ENCODE measurements at regions not wholly inside any gene's neighbourhood (a gene's known extent, or its start where the extent isn't known, plus 50 kb on each side); places are given as distances from the start of the nearest gene placed in this dataset.

- no peak overlapping the region for H3K4me3 ChIP-seq (ENCODE audit: low read depth, low read length)
- H3K4me1 ChIP-seq (ENCODE audit: control insufficient read depth, insufficient read depth, low read length) = peaks cover 7% of the 10 kb centered on the region
- H3K36me3 ChIP-seq (ENCODE audit: control insufficient read depth, insufficient read depth, low read length) = no peaks in the 10 kb centered on the region
- peaks cover 6% of the 10 kb centered on the region for H3K9me3 ChIP-seq (ENCODE audit: control insufficient read depth, insufficient read depth, low read length)
- no peaks in the 10 kb centered on the region for H3K27me3 ChIP-seq (ENCODE audit: control insufficient read depth, insufficient read depth, low read length)
- H3K9ac ChIP-seq (ENCODE audit: low read depth, low read length) = no peak overlapping the region
Observed at GRCh38 chr7:12764458-12764891, 77.0 kb downstream of the ARL4A start.

GRCh38 chr7:12765431-12766100 is 78.1 kb downstream of the ARL4A start:
- H3K9me3 ChIP-seq (ENCODE audit: control insufficient read depth, insufficient read depth, low read length) = peaks cover 6% of the 10 kb centered on the region
- H3K4me3 ChIP-seq (ENCODE audit: low read depth, low read length) = no peak overlapping the region

DNA sequence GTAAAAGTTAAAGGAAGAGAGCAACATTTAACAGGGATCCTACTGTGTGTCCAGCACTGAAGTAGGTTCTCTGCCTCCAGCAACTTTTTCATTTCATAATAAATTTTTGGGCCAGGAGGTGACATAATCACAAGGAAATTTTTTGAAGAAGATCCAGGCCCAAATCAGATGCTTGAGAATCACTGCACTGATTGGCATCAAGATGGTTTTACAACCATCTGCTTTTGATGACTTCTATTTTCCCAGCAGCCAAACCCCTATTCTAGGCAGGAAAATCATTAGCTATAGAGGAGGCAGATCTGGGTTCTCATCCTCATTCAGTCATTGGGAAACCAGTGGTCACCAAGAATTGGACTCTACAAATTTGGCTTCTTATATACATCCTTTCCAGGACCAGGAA is 79.0 kb downstream of the ARL4A start:
- Histone ChIP-seq H3K9ac (ENCODE audit: low read depth, low read length) (no peak overlapping the region), H3K4me3 (ENCODE audit: low read depth, low read length) (no peak overlapping the region), H3K36me3 (ENCODE audit: control insufficient read depth, insufficient read depth, low read length) (no peaks in the 10 kb centered on the region), H3K9me3 (ENCODE audit: control insufficient read depth, insufficient read depth, low read length) (peaks cover 1% of the 10 kb centered on the region), H3K27me3 (ENCODE audit: control insufficient read depth, insufficient read depth, low read length) (no peaks in the 10 kb centered on the region), H3K4me1 (ENCODE audit: control insufficient read depth, insufficient read depth, low read length) (peaks cover 26% of the 10 kb centered on the region)

More at GRCh38 chr7:12765431-12766100, 78.1 kb downstream of the ARL4A start:
- Histone ChIP-seq H3K27me3 (ENCODE audit: control insufficient read depth, insufficient read depth, low read length) (no peaks in the 10 kb centered on the region), H3K4me1 (ENCODE audit: control insufficient read depth, insufficient read depth, low read length) (peaks cover 18% of the 10 kb centered on the region), H3K9ac (ENCODE audit: low read depth, low read length) (no peak overlapping the region), H3K36me3 (ENCODE audit: control insufficient read depth, insufficient read depth, low read length) (no peaks in the 10 kb centered on the region)

- Histone ChIP-seq H3K27me3 (ENCODE audit: control insufficient read depth, insufficient read depth, low read length) (no peaks in the 10 kb centered on the region), H3K4me1 (ENCODE audit: control insufficient read depth, insufficient read depth, low read length) (peaks cover 30% of the 10 kb centered on the region), H3K4me3 (ENCODE audit: low read depth, low read length) (no peak overlapping the region), H3K9me3 (ENCODE audit: control insufficient read depth, insufficient read depth, low read length) (no peaks in the 10 kb centered on the region), H3K9ac (ENCODE audit: low read depth, low read length) (no peak overlapping the region), H3K36me3 (ENCODE audit: control insufficient read depth, insufficient read depth, low read length) (no peaks in the 10 kb centered on the region)
Observed at GRCh38 chr7:12768948-12769347, 81.5 kb downstream of the ARL4A start.

GRCh38 chr7:12769444-12769843 is 82.0 kb downstream of the ARL4A start:
- H3K9me3 ChIP-seq (ENCODE audit: control insufficient read depth, insufficient read depth, low read length) = no peaks in the 10 kb centered on the region
- no peak overlapping the region for H3K4me3 ChIP-seq (ENCODE audit: low read depth, low read length)
- no peak overlapping the region for H3K9ac ChIP-seq (ENCODE audit: low read depth, low read length)
- peaks cover 30% of the 10 kb centered on the region for H3K4me1 ChIP-seq (ENCODE audit: control insufficient read depth, insufficient read depth, low read length)
- no peaks in the 10 kb centered on the region for H3K36me3 ChIP-seq (ENCODE audit: control insufficient read depth, insufficient read depth, low read length)
- H3K27me3 ChIP-seq (ENCODE audit: control insufficient read depth, insufficient read depth, low read length) = no peaks in the 10 kb centered on the region

DNA sequence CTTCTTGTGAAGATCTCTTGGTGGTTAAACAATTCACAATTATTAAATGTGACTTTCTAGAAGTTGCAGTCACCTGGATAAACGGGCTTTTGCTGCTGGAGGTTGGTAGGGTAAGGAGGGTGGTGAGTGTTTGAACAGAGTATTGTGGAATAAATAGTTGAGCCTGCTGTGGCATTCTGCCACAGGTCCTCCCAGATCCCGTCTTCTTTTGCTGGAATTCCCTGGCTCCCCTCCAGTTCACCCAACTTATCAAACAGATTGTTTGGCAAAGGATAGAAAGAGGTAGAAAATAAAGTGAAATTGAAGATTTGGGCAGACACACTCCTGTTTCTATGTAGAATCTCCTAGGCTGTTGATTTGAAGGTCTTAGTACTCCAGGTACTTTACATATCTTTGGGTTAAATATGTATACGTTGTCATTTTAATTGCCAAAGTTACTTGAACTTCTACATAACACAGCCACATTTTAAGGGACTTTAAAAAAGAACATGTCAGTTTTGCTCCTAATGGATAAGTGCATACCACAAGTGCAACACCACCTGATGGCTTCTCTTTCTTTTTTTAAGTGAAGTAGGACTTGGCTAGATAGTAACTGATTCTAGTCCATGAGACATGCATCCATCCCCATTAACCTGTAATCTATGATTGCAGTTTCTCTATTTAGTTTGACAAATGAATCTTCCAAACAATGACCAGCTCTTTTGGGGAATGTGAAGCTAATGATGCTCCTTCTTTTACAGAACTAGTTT is 83.0 kb downstream of the ARL4A start:
- Histone ChIP-seq H3K36me3 (ENCODE audit: control insufficient read depth, insufficient read depth, low read length) (no peaks in the 10 kb centered on the region), H3K9ac (ENCODE audit: low read depth, low read length) (no peak overlapping the region), H3K4me1 (ENCODE audit: control insufficient read depth, insufficient read depth, low read length) (peaks cover 30% of the 10 kb centered on the region), H3K27me3 (ENCODE audit: control insufficient read depth, insufficient read depth, low read length) (no peaks in the 10 kb centered on the region), H3K9me3 (ENCODE audit: control insufficient read depth, insufficient read depth, low read length) (no peaks in the 10 kb centered on the region), H3K4me3 (ENCODE audit: low read depth, low read length) (no peak overlapping the region)

DNA sequence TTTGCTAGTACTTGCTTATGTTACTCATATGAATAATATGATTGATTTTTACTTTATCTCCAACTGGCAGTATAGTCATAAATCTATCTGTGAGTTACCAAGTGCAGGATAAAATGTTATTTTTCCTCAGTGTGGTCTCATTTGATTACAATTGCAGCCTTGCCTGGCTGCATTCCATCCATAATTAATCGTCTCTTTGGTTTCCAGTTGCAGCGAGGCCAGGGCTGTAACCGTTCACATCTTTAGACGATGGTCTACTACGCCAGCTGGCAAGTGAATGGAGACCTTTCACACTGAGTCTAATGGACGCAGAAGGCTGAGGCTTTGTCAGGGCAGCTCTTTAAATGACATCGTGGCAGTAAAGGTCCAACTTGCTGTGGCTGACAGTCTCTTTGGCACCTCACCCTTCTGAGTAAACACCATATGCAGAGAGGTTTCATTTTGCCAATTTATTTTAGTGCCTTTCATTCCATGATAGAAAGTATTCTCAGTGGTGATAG is 84.0 kb downstream of the ARL4A start:
- Histone ChIP-seq H3K4me1 (ENCODE audit: control insufficient read depth, insufficient read depth, low read length) (peaks cover 30% of the 10 kb centered on the region), H3K9ac (ENCODE audit: low read depth, low read length) (no peak overlapping the region), H3K36me3 (ENCODE audit: control insufficient read depth, insufficient read depth, low read length) (no peaks in the 10 kb centered on the region), H3K9me3 (ENCODE audit: control insufficient read depth, insufficient read depth, low read length) (no peaks in the 10 kb centered on the region), H3K4me3 (ENCODE audit: low read depth, low read length) (no peak overlapping the region), H3K27me3 (ENCODE audit: control insufficient read depth, insufficient read depth, low read length) (no peaks in the 10 kb centered on the region)

- Histone ChIP-seq H3K9me3 (ENCODE audit: control insufficient read depth, insufficient read depth, low read length) (no peaks in the 10 kb centered on the region), H3K4me3 (ENCODE audit: low read depth, low read length) (no peak overlapping the region), H3K4me1 (ENCODE audit: control insufficient read depth, insufficient read depth, low read length) (peaks cover 30% of the 10 kb centered on the region), H3K9ac (ENCODE audit: low read depth, low read length) (no peak overlapping the region), H3K27me3 (ENCODE audit: control insufficient read depth, insufficient read depth, low read length) (no peaks in the 10 kb centered on the region), H3K36me3 (ENCODE audit: control insufficient read depth, insufficient read depth, low read length) (no peaks in the 10 kb centered on the region)
Observed at GRCh38 chr7:12772768-12773167, 85.3 kb downstream of the ARL4A start.

DNA sequence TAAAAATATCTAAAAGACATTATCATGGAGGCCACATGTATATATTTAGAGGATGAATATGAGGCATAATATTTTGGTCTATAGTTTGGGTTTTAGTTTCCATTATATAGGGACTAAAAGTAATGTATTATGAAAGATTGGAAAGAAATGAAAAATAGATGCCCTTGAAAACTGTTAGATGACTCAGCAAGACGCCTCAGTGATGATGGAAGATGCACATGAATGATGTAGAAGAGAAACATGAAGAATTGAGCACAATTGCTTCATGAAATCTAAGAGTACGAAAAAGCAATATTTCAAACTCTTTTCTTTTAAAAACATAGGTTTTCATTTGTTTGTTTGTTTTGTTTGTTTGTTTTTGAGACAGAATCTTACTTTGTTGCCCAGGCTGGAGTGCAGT is 89.8 kb downstream of the ARL4A start:
- H3K4me3 ChIP-seq (ENCODE audit: low read depth, low read length) = no peak overlapping the region

DNA sequence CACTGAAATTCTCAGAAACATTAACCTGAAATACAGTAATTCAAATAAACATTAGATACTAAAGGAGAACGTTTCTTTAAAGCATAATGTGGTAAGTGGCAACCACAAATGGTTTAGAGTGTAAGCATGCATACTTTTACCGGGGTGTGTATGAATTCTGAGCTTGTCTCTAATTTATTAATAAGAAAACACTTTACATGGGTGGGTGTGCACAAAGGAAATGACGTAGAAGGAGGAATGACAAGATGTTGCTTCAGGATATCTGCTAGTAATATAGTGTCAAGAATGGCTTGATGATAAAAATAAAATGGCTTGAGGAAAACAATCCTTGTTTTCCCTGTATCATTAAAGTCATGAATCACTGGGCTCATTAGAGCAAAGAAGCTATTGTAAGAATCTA is 92.5 kb downstream of the ARL4A start:
- Histone ChIP-seq H3K36me3 (ENCODE audit: control insufficient read depth, insufficient read depth, low read length) (no peaks in the 10 kb centered on the region), H3K4me1 (ENCODE audit: control insufficient read depth, insufficient read depth, low read length) (no peaks in the 10 kb centered on the region), H3K4me3 (ENCODE audit: low read depth, low read length) (no peak overlapping the region), H3K27me3 (ENCODE audit: control insufficient read depth, insufficient read depth, low read length) (no peaks in the 10 kb centered on the region), H3K9me3 (ENCODE audit: control insufficient read depth, insufficient read depth, low read length) (no peaks in the 10 kb centered on the region), H3K9ac (ENCODE audit: low read depth, low read length) (no peak overlapping the region)

More for the DNA sequence above, 89.8 kb downstream of the ARL4A start:
- no peak overlapping the region for H3K9ac ChIP-seq (ENCODE audit: low read depth, low read length)
- no peaks in the 10 kb centered on the region for H3K36me3 ChIP-seq (ENCODE audit: control insufficient read depth, insufficient read depth, low read length)
- H3K9me3 ChIP-seq (ENCODE audit: control insufficient read depth, insufficient read depth, low read length) = no peaks in the 10 kb centered on the region
- no peaks in the 10 kb centered on the region for H3K27me3 ChIP-seq (ENCODE audit: control insufficient read depth, insufficient read depth, low read length)
- no peaks in the 10 kb centered on the region for H3K4me1 ChIP-seq (ENCODE audit: control insufficient read depth, insufficient read depth, low read length)

DNA sequence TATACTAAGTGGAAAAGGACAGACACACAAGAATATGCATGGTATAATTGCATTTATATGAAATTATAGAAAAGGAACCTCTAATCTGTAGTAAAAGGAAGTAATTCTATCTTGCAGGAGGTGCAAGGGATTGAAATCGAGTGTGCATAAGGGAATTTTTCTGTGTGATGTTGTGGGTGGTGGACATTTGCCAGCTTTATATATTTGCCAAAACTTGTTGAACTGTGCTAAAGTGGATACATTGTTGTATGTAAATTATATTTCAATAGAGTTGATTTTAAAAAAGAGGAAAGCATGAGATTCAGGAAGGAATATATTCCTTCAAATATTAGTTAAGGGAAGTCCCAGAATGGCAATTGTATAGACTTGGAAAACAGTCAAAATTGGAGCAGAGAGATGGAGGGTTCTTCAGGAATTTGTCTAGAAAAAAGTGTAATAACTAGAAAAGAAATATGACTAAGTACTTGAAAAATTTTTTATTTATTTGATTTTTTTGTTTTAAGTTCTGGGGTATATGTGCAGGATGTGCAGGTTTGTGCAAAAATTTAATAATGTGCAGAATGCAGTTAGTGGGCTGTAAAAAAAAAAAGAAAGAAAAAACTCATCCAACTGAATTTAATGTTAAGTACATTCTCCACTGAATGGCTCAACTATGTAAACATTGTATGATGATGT is 96.1 kb downstream of the ARL4A start:
- Histone ChIP-seq H3K27me3 (ENCODE audit: control insufficient read depth, insufficient read depth, low read length) (no peaks in the 10 kb centered on the region), H3K4me3 (ENCODE audit: low read depth, low read length) (no peak overlapping the region), H3K9me3 (ENCODE audit: control insufficient read depth, insufficient read depth, low read length) (no peaks in the 10 kb centered on the region), H3K4me1 (ENCODE audit: control insufficient read depth, insufficient read depth, low read length) (no peaks in the 10 kb centered on the region), H3K36me3 (ENCODE audit: control insufficient read depth, insufficient read depth, low read length) (no peaks in the 10 kb centered on the region), H3K9ac (ENCODE audit: low read depth, low read length) (no peak overlapping the region)

Data from iPS-15b (cell line).